Lung (tissue), 11 donors: ENCODE measurements at regions not wholly inside any gene's neighbourhood (a gene's known extent, or its start where the extent isn't known, plus 50 kb on each side); places are given as distances from the start of the nearest gene placed in this dataset.

Source experiments
- ATAC-seq: fragments of 200-7000 bp; cut with Tn5 transposase; one replicate; pipeline ENCODE4 v1.9.1; 2020; ENCODE audit warnings: moderate number of reproducible peaks; ENCODE audit not compliant: insufficient read depth, low FRiP score
- DNase-seq, 3 donors: peaks; one replicate each; pipeline ENCODE4 v3.0.0-alpha.2; 2013 to 2017
- H3K27ac ChIP-seq, 2 donors: one replicate each; pipeline ENCODE4 v1.5.1; 2013; ENCODE audit warnings: mild to moderate bottlenecking in 2 of 2, moderate library complexity in 2 of 2, control low read depth in 1 of 2, inconsistent platforms in 1 of 2, low read depth in 1 of 2, low read length in 1 of 2
- H3K27me3 ChIP-seq, 3 donors: one replicate each; pipeline ENCODE4 v1.5.1; 2013; ENCODE audit warnings: low read length in 2 of 3; ENCODE audit not compliant: control insufficient read depth in 3 of 3, insufficient read depth in 3 of 3
- H3K36me3 ChIP-seq, 4 donors: one replicate each; pipeline ENCODE4 v1.5.1; 2013; ENCODE audit warnings: low read length in 4 of 4, mild to moderate bottlenecking in 1 of 4, moderate library complexity in 1 of 4; ENCODE audit not compliant: control insufficient read depth in 4 of 4, insufficient read depth in 4 of 4
- H3K4me1 ChIP-seq, 5 donors: one replicate each; pipeline ENCODE4 v1.5.1; 2013; ENCODE audit warnings: low read length in 5 of 5, mild to moderate bottlenecking in 2 of 5, moderate library complexity in 1 of 5; ENCODE audit not compliant: control insufficient read depth in 5 of 5, insufficient read depth in 5 of 5
- H3K4me3 ChIP-seq: one replicate; pipeline ENCODE4 v1.5.1; 2013; ENCODE audit warnings: mild to moderate bottlenecking, control low read depth, moderate library complexity
- H3K9ac ChIP-seq, 2 donors: one replicate each; pipeline ENCODE4 v1.5.1; 2013; ENCODE audit warnings: low read length in 2 of 2, control low read depth in 1 of 2; ENCODE audit not compliant: insufficient read depth in 1 of 2
- H3K9me3 ChIP-seq, 4 donors: one replicate each; pipeline ENCODE4 v1.5.1; 2013; ENCODE audit warnings: low read length in 3 of 4, mild to moderate bottlenecking in 1 of 4, moderate library complexity in 1 of 4; ENCODE audit not compliant: control insufficient read depth in 4 of 4, insufficient read depth in 3 of 4
- CTCF ChIP-seq: IDR thresholded peaks from 2 replicates; pipeline ENCODE4 v1.5.1; 2012; ENCODE audit warnings: mild to moderate bottlenecking; ENCODE audit errors: control extremely low read depth, extremely low read depth
- WGBS, 2 donors: extraction: QIAGEN DNeasy Blood & Tissue Kit; methylation state at CpG; one replicate each; pipeline ENCODE4 v1.1.7; 2013; 5-methylcytosine and 5-hydroxymethylcytosine counted together
- donor health status: control.
- donor health status: control.
- donor health status: Bipolar disorder and iron deficiency.
- donor health status: healthy.
- donor health status: DM: yes; HTN: yes; CAD: no.

- Histone ChIP-seq H3K36me3 (no peaks in the 10 kb centered on the region), H3K9ac (no peak overlapping the region), H3K9me3 (peaks cover 0 to 8% (median 2%) of the 10 kb centered on the region in 4 donors), H3K27ac (no peak overlapping the region), H3K4me1 (no peaks in the 10 kb centered on the region), H3K4me3 (no peak overlapping the region), H3K27me3 (peaks cover 0 to 3% (median 0%) of the 10 kb centered on the region in 3 donors)
- WGBS, 2 donors, result 0 to 48% methylated on average over 1 of the region's 1 CpG
- DNase-seq (no peak), ATAC-seq (no peak)
- TF ChIP-seq CTCF, result no peak
Measured at GRCh38 chr10:33396938-33397337, 62.5 kb upstream of the NRP1 start.

GRCh38 chr10:33396279-33396678 is 61.8 kb upstream of the NRP1 start:
- Histone ChIP-seq H3K4me3 (no peak overlapping the region), H3K27ac (no peak overlapping the region), H3K4me1 (no peaks in the 10 kb centered on the region), H3K9ac (no peak overlapping the region), H3K9me3 (peaks cover 0 to 8% (median 3%) of the 10 kb centered on the region in 4 donors), H3K27me3 (peaks cover 0 to 3% (median 0%) of the 10 kb centered on the region in 3 donors), H3K36me3 (no peaks in the 10 kb centered on the region)
- 93 to 94% methylated on average over 3 of the region's 3 CpGs for WGBS, 2 donors
- DNase-seq (no peak), ATAC-seq (no peak)
- no peak for TF ChIP-seq CTCF

GRCh38 chr10:33395201-33395600 is 60.7 kb upstream of the NRP1 start:
- H3K4me1 ChIP-seq, result no peaks in the 10 kb centered on the region
- H3K36me3 ChIP-seq, result no peaks in the 10 kb centered on the region
- peaks cover 0 to 3% (median 0%) of the 10 kb centered on the region in 3 donors for H3K27me3 ChIP-seq
- 79 to 86% methylated on average over 1 of the region's 1 CpG for WGBS, 2 donors
- no peak for DNase-seq
- no peak overlapping the region for H3K27ac ChIP-seq
- H3K9ac ChIP-seq, result no peak overlapping the region
- H3K4me3 ChIP-seq, result no peak overlapping the region
- peaks cover 0 to 8% (median 3%) of the 10 kb centered on the region in 4 donors for H3K9me3 ChIP-seq
- no peak for TF ChIP-seq CTCF
- no peak for ATAC-seq

GRCh38 chr10:33392706-33393105 is 58.2 kb upstream of the NRP1 start:
- H3K4me1 ChIP-seq, result peaks cover 0 to 14% (median 3%) of the 10 kb centered on the region in 5 donors

More at GRCh38 chr10:33392706-33393105, 58.2 kb upstream of the NRP1 start:
- Histone ChIP-seq H3K9ac (no peak overlapping the region), H3K27ac (no peak overlapping the region), H3K9me3 (peaks cover 0 to 8% (median 2%) of the 10 kb centered on the region in 4 donors), H3K4me3 (no peak overlapping the region), H3K27me3 (peaks cover 0 to 3% (median 0%) of the 10 kb centered on the region in 3 donors), H3K36me3 (no peaks in the 10 kb centered on the region)
- DNase-seq (no peak), ATAC-seq (no peak)
- 90 to 92% methylated on average over 5 of the region's 5 CpGs for WGBS, 2 donors
- TF ChIP-seq CTCF, result no peak
